Left ventricle myocardium superior (tissue), 1 donor: ENCODE measurements at regions not wholly inside any gene's neighbourhood (a gene's known extent, or its start where the extent isn't known, plus 50 kb on each side); places are given as distances from the start of the nearest gene placed in this dataset.
"Not testable (repeated sequence)": the region's sequence is repeated elsewhere in the genome, so short reads cannot be mapped to it uniquely, and the experiment has no call there.

Experiments
- ATAC-seq: fragments of 200-7000 bp; cut with Tn5 transposase; one replicate; pipeline ENCODE4 v1.9.1; 2020; ENCODE audit warnings: mild to moderate bottlenecking, moderate library complexity
- DNase-seq: peaks from one replicate; pipeline ENCODE4 v3.0.0-alpha.2; 2020
- intact Hi-C: fragments of 100-400 bp; cut with micrococcal nuclease; formaldehyde crosslinking; loops from one replicate; pipeline ENCODE4 v1.11.0; 2022
- donor health status: DM: no; HTN: yes; CAD: no; lungs with severe emphysema.

- no peak for DNase-seq
- intact Hi-C loops: no loop called here
- no peak for ATAC-seq
Observed at GRCh38 chrX:85561231-85561630, 181.8 kb upstream of the POF1B start.

- intact Hi-C loops: loop anchor here (5.0 kb wide), 1 partner anchor 432 kb away; no protein-coding TSS in a partner anchor
- ATAC-seq (no peak), DNase-seq (no peak)
Observed at GRCh38 chrX:85544609-85545008, 165.1 kb upstream of the POF1B start.

- DNase-seq (no peak), ATAC-seq (no peak)
- intact Hi-C loops: loop anchor here (5.0 kb wide), 1 partner anchor 432 kb away; no protein-coding TSS in a partner anchor
Observed at GRCh38 chrX:85543866-85544265, 164.4 kb upstream of the POF1B start.

GRCh38 chrX:85529141-85529540 is 149.7 kb upstream of the POF1B start:
- ATAC-seq, intact Hi-C loops, DNase-seq: not testable (repeated sequence)

GRCh38 chrX:85517994-85518718 is 138.7 kb upstream of the POF1B start:
- no peak for ATAC-seq
- intact Hi-C loops: no loop called here
- DNase-seq: no peak

GRCh38 chrX:85516131-85516530 is 136.7 kb upstream of the POF1B start:
- ATAC-seq (no peak), DNase-seq (no peak)
- intact Hi-C loops: no loop called here

GRCh38 chrX:85506871-85507270 is 127.4 kb upstream of the POF1B start:
- intact Hi-C loops: no loop called here
- ATAC-seq: no peak
- DNase-seq: no peak

- ATAC-seq: no peak
- DNase-seq: no peak
- intact Hi-C loops: no loop called here
Observed at GRCh38 chrX:85505801-85506200, 126.3 kb upstream of the POF1B start.

- no peak for DNase-seq
- no peak for ATAC-seq
- intact Hi-C loops: no loop called here
Observed at GRCh38 chrX:85504381-85504780, 124.9 kb upstream of the POF1B start.

GRCh38 chrX:85503258-85504158 is 124.0 kb upstream of the POF1B start:
- ATAC-seq (no peak), DNase-seq (no peak)
- intact Hi-C loops: no loop called here

GRCh38 chrX:85501349-85501748 is 121.9 kb upstream of the POF1B start:
- intact Hi-C loops: no loop called here
- DNase-seq: no peak
- no peak for ATAC-seq

GRCh38 chrX:85499400-85499799 is 119.9 kb upstream of the POF1B start:
- no peak for DNase-seq
- intact Hi-C loops: no loop called here

GRCh38 chrX:85493821-85494220 is 114.4 kb upstream of the POF1B start:
- intact Hi-C loops: no loop called here
- no peak for ATAC-seq

More at GRCh38 chrX:85499400-85499799, 119.9 kb upstream of the POF1B start:
- no peak for ATAC-seq

GRCh38 chrX:85454295-85454694 is 74.8 kb upstream of the POF1B start:
- DNase-seq (no peak), ATAC-seq (no peak)
- intact Hi-C loops: no loop called here

More at GRCh38 chrX:85493821-85494220, 114.4 kb upstream of the POF1B start:
- DNase-seq: no peak

- no peak for ATAC-seq
- intact Hi-C loops: no loop called here
- no peak for DNase-seq
Observed at GRCh38 chrX:85444613-85445012, 65.1 kb upstream of the POF1B start.
